ENCODE measurements at regions not wholly inside any gene's neighbourhood (a gene's known extent, or its start where the extent isn't known, plus 50 kb on each side); places are given as distances from the start of the nearest gene placed in this dataset.

- H3K27me3 ChIP-seq (ENCODE audit: insufficient read depth, low read length) = no peaks in the 10 kb centered on the region
- H3K27ac ChIP-seq (ENCODE audit: low read length) = no peak overlapping the region
- H3K9me3 ChIP-seq (ENCODE audit: insufficient read depth, low read depth, low read length) = no peaks in the 10 kb centered on the region
- no peaks in the 10 kb centered on the region for H3K4me1 ChIP-seq (ENCODE audit: insufficient read depth, low read length)
- H3K4me3 ChIP-seq (ENCODE audit: low read length) = no peak overlapping the region
- no peaks in the 10 kb centered on the region for H3K36me3 ChIP-seq (ENCODE audit: insufficient read depth, low read depth, low read length)
- no peak overlapping the region for H3K9ac ChIP-seq (ENCODE audit: low read depth, low read length)
Observed at GRCh38 chr5:110087829-110088228, 398.1 kb downstream of the MAN2A1 start.

- Histone ChIP-seq H3K36me3 (ENCODE audit: insufficient read depth, low read depth, low read length) (no peaks in the 10 kb centered on the region), H3K27me3 (ENCODE audit: insufficient read depth, low read length) (no peaks in the 10 kb centered on the region), H3K9ac (ENCODE audit: low read depth, low read length) (no peak overlapping the region), H3K4me1 (ENCODE audit: insufficient read depth, low read length) (no peaks in the 10 kb centered on the region), H3K27ac (ENCODE audit: low read length) (no peak overlapping the region), H3K9me3 (ENCODE audit: insufficient read depth, low read depth, low read length) (no peaks in the 10 kb centered on the region), H3K4me3 (ENCODE audit: low read length) (no peak overlapping the region)
Observed at GRCh38 chr5:110088676-110089436, 399.1 kb downstream of the MAN2A1 start.

- Histone ChIP-seq H3K9ac (ENCODE audit: low read depth, low read length) (no peak overlapping the region), H3K27me3 (ENCODE audit: insufficient read depth, low read length) (no peaks in the 10 kb centered on the region), H3K4me3 (ENCODE audit: low read length) (no peak overlapping the region), H3K4me1 (ENCODE audit: insufficient read depth, low read length) (no peaks in the 10 kb centered on the region), H3K36me3 (ENCODE audit: insufficient read depth, low read depth, low read length) (no peaks in the 10 kb centered on the region), H3K9me3 (ENCODE audit: insufficient read depth, low read depth, low read length) (no peaks in the 10 kb centered on the region), H3K27ac (ENCODE audit: low read length) (no peak overlapping the region)
Observed at GRCh38 chr5:110092955-110093785, 403.4 kb downstream of the MAN2A1 start.

GRCh38 chr5:110094109-110094508 is 404.4 kb downstream of the MAN2A1 start:
- H3K4me3 ChIP-seq (ENCODE audit: low read length) = no peak overlapping the region
- H3K9ac ChIP-seq (ENCODE audit: low read depth, low read length) = no peak overlapping the region
- no peaks in the 10 kb centered on the region for H3K9me3 ChIP-seq (ENCODE audit: insufficient read depth, low read depth, low read length)
- no peaks in the 10 kb centered on the region for H3K27me3 ChIP-seq (ENCODE audit: insufficient read depth, low read length)
- no peak overlapping the region for H3K27ac ChIP-seq (ENCODE audit: low read length)
- no peaks in the 10 kb centered on the region for H3K36me3 ChIP-seq (ENCODE audit: insufficient read depth, low read depth, low read length)
- H3K4me1 ChIP-seq (ENCODE audit: insufficient read depth, low read length) = no peaks in the 10 kb centered on the region

- no peak overlapping the region for H3K4me3 ChIP-seq (ENCODE audit: low read length)
- no peak overlapping the region for H3K9ac ChIP-seq (ENCODE audit: low read depth, low read length)
- H3K27me3 ChIP-seq (ENCODE audit: insufficient read depth, low read length) = no peaks in the 10 kb centered on the region
- H3K36me3 ChIP-seq (ENCODE audit: insufficient read depth, low read depth, low read length) = no peaks in the 10 kb centered on the region
- no peaks in the 10 kb centered on the region for H3K9me3 ChIP-seq (ENCODE audit: insufficient read depth, low read depth, low read length)
- no peaks in the 10 kb centered on the region for H3K4me1 ChIP-seq (ENCODE audit: insufficient read depth, low read length)
- no peak overlapping the region for H3K27ac ChIP-seq (ENCODE audit: low read length)
Observed at GRCh38 chr5:110094548-110094947, 404.8 kb downstream of the MAN2A1 start.

- no peaks in the 10 kb centered on the region for H3K27me3 ChIP-seq (ENCODE audit: insufficient read depth, low read length)
- no peaks in the 10 kb centered on the region for H3K4me1 ChIP-seq (ENCODE audit: insufficient read depth, low read length)
- H3K27ac ChIP-seq (ENCODE audit: low read length) = no peak overlapping the region
- no peak overlapping the region for H3K4me3 ChIP-seq (ENCODE audit: low read length)
- no peaks in the 10 kb centered on the region for H3K36me3 ChIP-seq (ENCODE audit: insufficient read depth, low read depth, low read length)
- H3K9ac ChIP-seq (ENCODE audit: low read depth, low read length) = no peak overlapping the region
- no peaks in the 10 kb centered on the region for H3K9me3 ChIP-seq (ENCODE audit: insufficient read depth, low read depth, low read length)
Observed at GRCh38 chr5:110096419-110096818, 406.7 kb downstream of the MAN2A1 start.

- no peaks in the 10 kb centered on the region for H3K4me1 ChIP-seq (ENCODE audit: insufficient read depth, low read length)
- H3K9me3 ChIP-seq (ENCODE audit: insufficient read depth, low read depth, low read length) = no peaks in the 10 kb centered on the region
- no peaks in the 10 kb centered on the region for H3K27me3 ChIP-seq (ENCODE audit: insufficient read depth, low read length)
- no peak overlapping the region for H3K9ac ChIP-seq (ENCODE audit: low read depth, low read length)
- H3K27ac ChIP-seq (ENCODE audit: low read length) = no peak overlapping the region
- no peaks in the 10 kb centered on the region for H3K36me3 ChIP-seq (ENCODE audit: insufficient read depth, low read depth, low read length)
- no peak overlapping the region for H3K4me3 ChIP-seq (ENCODE audit: low read length)
Observed at GRCh38 chr5:110099572-110099971, 409.8 kb downstream of the MAN2A1 start.

- no peak overlapping the region for H3K4me3 ChIP-seq (ENCODE audit: low read length)
- H3K36me3 ChIP-seq (ENCODE audit: insufficient read depth, low read depth, low read length) = no peaks in the 10 kb centered on the region
- no peak overlapping the region for H3K27ac ChIP-seq (ENCODE audit: low read length)
- no peaks in the 10 kb centered on the region for H3K4me1 ChIP-seq (ENCODE audit: insufficient read depth, low read length)
- no peaks in the 10 kb centered on the region for H3K27me3 ChIP-seq (ENCODE audit: insufficient read depth, low read length)
- no peak overlapping the region for H3K9ac ChIP-seq (ENCODE audit: low read depth, low read length)
- no peaks in the 10 kb centered on the region for H3K9me3 ChIP-seq (ENCODE audit: insufficient read depth, low read depth, low read length)
Observed at GRCh38 chr5:110103081-110103480, 413.4 kb downstream of the MAN2A1 start.

- H3K9me3 ChIP-seq (ENCODE audit: insufficient read depth, low read depth, low read length) = no peaks in the 10 kb centered on the region
- H3K4me3 ChIP-seq (ENCODE audit: low read length) = no peak overlapping the region
- H3K27ac ChIP-seq (ENCODE audit: low read length) = no peak overlapping the region
- H3K9ac ChIP-seq (ENCODE audit: low read depth, low read length) = no peak overlapping the region
- no peaks in the 10 kb centered on the region for H3K4me1 ChIP-seq (ENCODE audit: insufficient read depth, low read length)
- H3K36me3 ChIP-seq (ENCODE audit: insufficient read depth, low read depth, low read length) = no peaks in the 10 kb centered on the region
- H3K27me3 ChIP-seq (ENCODE audit: insufficient read depth, low read length) = no peaks in the 10 kb centered on the region
Observed at GRCh38 chr5:110104060-110104725, 414.5 kb downstream of the MAN2A1 start.

- no peaks in the 10 kb centered on the region for H3K4me1 ChIP-seq (ENCODE audit: insufficient read depth, low read length)
- no peaks in the 10 kb centered on the region for H3K27me3 ChIP-seq (ENCODE audit: insufficient read depth, low read length)
- no peak overlapping the region for H3K4me3 ChIP-seq (ENCODE audit: low read length)
- H3K36me3 ChIP-seq (ENCODE audit: insufficient read depth, low read depth, low read length) = no peaks in the 10 kb centered on the region
- H3K27ac ChIP-seq (ENCODE audit: low read length) = no peak overlapping the region
- no peaks in the 10 kb centered on the region for H3K9me3 ChIP-seq (ENCODE audit: insufficient read depth, low read depth, low read length)
- no peak overlapping the region for H3K9ac ChIP-seq (ENCODE audit: low read depth, low read length)
Observed at GRCh38 chr5:110104726-110105669, 415.3 kb downstream of the MAN2A1 start.

- H3K9me3 ChIP-seq (ENCODE audit: insufficient read depth, low read depth, low read length) = no peaks in the 10 kb centered on the region
- no peak overlapping the region for H3K4me3 ChIP-seq (ENCODE audit: low read length)
- H3K36me3 ChIP-seq (ENCODE audit: insufficient read depth, low read depth, low read length) = no peaks in the 10 kb centered on the region
- no peak overlapping the region for H3K9ac ChIP-seq (ENCODE audit: low read depth, low read length)
- H3K4me1 ChIP-seq (ENCODE audit: insufficient read depth, low read length) = no peaks in the 10 kb centered on the region
- H3K27me3 ChIP-seq (ENCODE audit: insufficient read depth, low read length) = no peaks in the 10 kb centered on the region
- no peak overlapping the region for H3K27ac ChIP-seq (ENCODE audit: low read length)
Observed at GRCh38 chr5:110105692-110106091, 416.0 kb downstream of the MAN2A1 start.

All from iPS-20b (cell line).